ENCODE measurements at regions not wholly inside any gene's neighbourhood (a gene's known extent, or its start where the extent isn't known, plus 50 kb on each side); places are given as distances from the start of the nearest gene placed in this dataset.

DNA sequence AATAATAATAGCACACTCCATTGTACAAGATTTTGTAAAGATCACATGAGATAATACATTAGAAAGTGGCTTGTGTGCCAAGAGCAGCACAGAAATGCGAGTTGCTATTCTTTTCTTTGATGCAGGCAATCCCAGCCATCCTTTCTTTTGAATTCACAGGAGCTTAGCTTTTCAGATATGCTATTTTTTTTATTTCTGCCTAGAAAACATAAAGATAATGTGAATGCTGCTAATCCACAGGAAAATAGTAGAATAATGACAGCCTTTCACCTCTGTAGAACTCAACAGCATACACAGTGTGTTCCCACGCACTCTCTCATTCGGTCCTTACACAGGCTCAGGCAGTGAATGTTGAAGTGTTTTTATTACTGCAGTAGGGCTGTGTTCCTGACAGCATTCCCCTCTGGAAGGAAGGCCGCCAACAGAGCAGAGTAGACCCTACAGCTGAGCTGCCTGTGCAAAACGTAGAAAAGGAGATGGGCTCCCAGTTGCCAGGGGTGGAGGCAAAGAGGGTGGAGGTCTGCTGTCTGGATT is 138.8 kb upstream of the TAPT1 start:
- TF ChIP-seq, protein P1, sequence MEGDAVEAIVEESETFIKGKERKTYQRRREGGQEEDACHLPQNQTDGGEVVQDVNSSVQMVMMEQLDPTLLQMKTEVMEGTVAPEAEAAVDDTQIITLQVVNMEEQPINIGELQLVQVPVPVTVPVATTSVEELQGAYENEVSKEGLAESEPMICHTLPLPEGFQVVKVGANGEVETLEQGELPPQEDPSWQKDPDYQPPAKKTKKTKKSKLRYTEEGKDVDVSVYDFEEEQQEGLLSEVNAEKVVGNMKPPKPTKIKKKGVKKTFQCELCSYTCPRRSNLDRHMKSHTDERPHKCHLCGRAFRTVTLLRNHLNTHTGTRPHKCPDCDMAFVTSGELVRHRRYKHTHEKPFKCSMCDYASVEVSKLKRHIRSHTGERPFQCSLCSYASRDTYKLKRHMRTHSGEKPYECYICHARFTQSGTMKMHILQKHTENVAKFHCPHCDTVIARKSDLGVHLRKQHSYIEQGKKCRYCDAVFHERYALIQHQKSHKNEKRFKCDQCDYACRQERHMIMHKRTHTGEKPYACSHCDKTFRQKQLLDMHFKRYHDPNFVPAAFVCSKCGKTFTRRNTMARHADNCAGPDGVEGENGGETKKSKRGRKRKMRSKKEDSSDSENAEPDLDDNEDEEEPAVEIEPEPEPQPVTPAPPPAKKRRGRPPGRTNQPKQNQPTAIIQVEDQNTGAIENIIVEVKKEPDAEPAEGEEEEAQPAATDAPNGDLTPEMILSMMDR (IDR thresholded peaks at IDR 0.05; ENCODE audit: poor library complexity, severe bottlenecking): no peak
- TF ChIP-seq SMC3 (conservative IDR thresholded peaks at IDR 0.05; ENCODE audit: poor library complexity) (no peak), EZH2 (IDR thresholded peaks at IDR 0.05; ENCODE audit: borderline replicate concordance, insufficient read depth, low read length, poor library complexity, severe bottlenecking) (no peak), EP300 (conservative IDR thresholded peaks at IDR 0.05; ENCODE audit: poor library complexity, severe bottlenecking) (no peak), RAD21 (conservative IDR thresholded peaks at IDR 0.05) (no peak)
- TF ChIP-seq, protein P2, sequence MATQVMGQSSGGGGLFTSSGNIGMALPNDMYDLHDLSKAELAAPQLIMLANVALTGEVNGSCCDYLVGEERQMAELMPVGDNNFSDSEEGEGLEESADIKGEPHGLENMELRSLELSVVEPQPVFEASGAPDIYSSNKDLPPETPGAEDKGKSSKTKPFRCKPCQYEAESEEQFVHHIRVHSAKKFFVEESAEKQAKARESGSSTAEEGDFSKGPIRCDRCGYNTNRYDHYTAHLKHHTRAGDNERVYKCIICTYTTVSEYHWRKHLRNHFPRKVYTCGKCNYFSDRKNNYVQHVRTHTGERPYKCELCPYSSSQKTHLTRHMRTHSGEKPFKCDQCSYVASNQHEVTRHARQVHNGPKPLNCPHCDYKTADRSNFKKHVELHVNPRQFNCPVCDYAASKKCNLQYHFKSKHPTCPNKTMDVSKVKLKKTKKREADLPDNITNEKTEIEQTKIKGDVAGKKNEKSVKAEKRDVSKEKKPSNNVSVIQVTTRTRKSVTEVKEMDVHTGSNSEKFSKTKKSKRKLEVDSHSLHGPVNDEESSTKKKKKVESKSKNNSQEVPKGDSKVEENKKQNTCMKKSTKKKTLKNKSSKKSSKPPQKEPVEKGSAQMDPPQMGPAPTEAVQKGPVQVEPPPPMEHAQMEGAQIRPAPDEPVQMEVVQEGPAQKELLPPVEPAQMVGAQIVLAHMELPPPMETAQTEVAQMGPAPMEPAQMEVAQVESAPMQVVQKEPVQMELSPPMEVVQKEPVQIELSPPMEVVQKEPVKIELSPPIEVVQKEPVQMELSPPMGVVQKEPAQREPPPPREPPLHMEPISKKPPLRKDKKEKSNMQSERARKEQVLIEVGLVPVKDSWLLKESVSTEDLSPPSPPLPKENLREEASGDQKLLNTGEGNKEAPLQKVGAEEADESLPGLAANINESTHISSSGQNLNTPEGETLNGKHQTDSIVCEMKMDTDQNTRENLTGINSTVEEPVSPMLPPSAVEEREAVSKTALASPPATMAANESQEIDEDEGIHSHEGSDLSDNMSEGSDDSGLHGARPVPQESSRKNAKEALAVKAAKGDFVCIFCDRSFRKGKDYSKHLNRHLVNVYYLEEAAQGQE (IDR thresholded peaks at IDR 0.05; ENCODE audit: borderline replicate concordance): no peak
